ENCODE measurements at regions not wholly inside any gene's neighbourhood (a gene's known extent, or its start where the extent isn't known, plus 50 kb on each side); places are given as distances from the start of the nearest gene placed in this dataset.
"Not testable (repeated sequence)": the region's sequence is repeated elsewhere in the genome, so short reads cannot be mapped to it uniquely, and the experiment has no call there.

GRCh38 chr1:112826217-112826944 is 111.2 kb upstream of the PPM1J start:
- H2AFZ ChIP-seq = no peak overlapping the region
- H3K9me3 ChIP-seq (ENCODE audit: control insufficient read depth, low read length) = no peaks in the 10 kb centered on the region
- TF ChIP-seq, protein P1, sequence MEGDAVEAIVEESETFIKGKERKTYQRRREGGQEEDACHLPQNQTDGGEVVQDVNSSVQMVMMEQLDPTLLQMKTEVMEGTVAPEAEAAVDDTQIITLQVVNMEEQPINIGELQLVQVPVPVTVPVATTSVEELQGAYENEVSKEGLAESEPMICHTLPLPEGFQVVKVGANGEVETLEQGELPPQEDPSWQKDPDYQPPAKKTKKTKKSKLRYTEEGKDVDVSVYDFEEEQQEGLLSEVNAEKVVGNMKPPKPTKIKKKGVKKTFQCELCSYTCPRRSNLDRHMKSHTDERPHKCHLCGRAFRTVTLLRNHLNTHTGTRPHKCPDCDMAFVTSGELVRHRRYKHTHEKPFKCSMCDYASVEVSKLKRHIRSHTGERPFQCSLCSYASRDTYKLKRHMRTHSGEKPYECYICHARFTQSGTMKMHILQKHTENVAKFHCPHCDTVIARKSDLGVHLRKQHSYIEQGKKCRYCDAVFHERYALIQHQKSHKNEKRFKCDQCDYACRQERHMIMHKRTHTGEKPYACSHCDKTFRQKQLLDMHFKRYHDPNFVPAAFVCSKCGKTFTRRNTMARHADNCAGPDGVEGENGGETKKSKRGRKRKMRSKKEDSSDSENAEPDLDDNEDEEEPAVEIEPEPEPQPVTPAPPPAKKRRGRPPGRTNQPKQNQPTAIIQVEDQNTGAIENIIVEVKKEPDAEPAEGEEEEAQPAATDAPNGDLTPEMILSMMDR (IDR thresholded peaks at IDR 0.05) = no peak
- H3K4me3 ChIP-seq (ENCODE audit: low read depth, low read length) = no peak overlapping the region
- no peaks in the 10 kb centered on the region for H3K27me3 ChIP-seq (ENCODE audit: control insufficient read depth, insufficient read depth, low read length)
- H3K4me1 ChIP-seq = no peaks in the 10 kb centered on the region
- no peak overlapping the region for H3K4me2 ChIP-seq (ENCODE audit: low read length)
- no peaks in the 10 kb centered on the region for H3K36me3 ChIP-seq (ENCODE audit: control insufficient read depth, insufficient read depth, low read length)
- H3K27ac ChIP-seq = no peak overlapping the region
- no peaks in the 10 kb centered on the region for H3K79me2 ChIP-seq
- H3K9ac ChIP-seq = no peak overlapping the region

DNA sequence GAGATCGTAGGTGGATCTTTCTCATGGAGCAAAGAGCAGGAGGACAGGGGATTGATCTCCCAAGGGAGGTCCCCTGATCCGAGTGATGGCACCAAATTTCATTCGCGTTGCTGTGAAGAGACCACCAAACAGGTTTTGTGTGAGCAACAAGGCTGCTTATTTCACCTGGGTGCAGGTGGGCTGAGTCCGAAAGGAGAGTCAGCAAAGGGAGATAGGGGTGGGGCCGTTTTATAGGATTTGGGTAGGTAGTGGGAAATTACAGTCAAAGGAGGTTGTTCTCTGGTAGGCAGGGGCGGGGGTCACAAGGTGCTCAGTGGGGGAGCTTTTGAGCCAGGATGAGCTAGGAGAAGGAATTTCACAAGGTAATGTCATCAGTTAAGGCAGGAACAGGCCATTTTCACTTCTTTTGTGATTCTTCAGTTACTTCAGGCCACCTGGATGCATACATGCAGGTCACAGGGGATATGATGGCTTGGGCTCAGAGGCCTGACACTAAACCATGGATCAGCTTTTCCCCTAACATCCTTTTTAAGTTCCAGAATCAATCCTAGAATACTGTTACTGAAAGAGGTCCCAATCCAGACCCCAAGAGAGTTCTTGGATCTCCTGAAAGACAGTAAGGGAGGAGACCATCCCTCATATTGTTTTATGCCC is 110.6 kb upstream of the PPM1J start:
- H3K4me2 ChIP-seq (ENCODE audit: low read length); H3K4me3 ChIP-seq (ENCODE audit: low read depth, low read length); H3K27me3 ChIP-seq (ENCODE audit: control insufficient read depth, insufficient read depth, low read length); H3K27ac ChIP-seq; H2AFZ ChIP-seq; H3K9ac ChIP-seq; H3K36me3 ChIP-seq (ENCODE audit: control insufficient read depth, insufficient read depth, low read length); H3K9me3 ChIP-seq (ENCODE audit: control insufficient read depth, low read length); H3K79me2 ChIP-seq; H3K4me1 ChIP-seq: not testable (repeated sequence)

DNA sequence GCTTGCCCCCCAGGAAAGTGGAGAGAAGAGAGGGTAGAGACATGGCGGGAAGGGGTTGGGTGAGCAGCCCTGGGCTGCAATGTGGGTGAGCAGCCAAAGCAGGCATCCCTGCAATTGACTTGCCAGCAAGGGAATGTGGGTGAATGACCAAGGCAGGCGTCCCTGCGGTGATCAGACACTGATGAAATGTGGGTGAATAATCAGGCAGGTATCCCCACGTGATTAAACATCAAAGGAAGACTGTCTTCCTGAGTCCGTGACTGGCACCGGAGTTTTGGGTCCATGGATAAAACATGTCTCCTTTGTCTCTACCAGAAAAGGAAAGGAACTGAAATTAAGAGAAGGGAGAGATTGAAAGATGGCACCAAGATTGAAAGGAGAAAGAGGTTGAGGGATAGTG is 109.9 kb upstream of the PPM1J start:
- not testable (repeated sequence) for H3K4me1 ChIP-seq; H3K27me3 ChIP-seq (ENCODE audit: control insufficient read depth, insufficient read depth, low read length); H3K79me2 ChIP-seq; H3K4me2 ChIP-seq (ENCODE audit: low read length); H2AFZ ChIP-seq; H3K9me3 ChIP-seq (ENCODE audit: control insufficient read depth, low read length); H3K4me3 ChIP-seq (ENCODE audit: low read depth, low read length); H3K36me3 ChIP-seq (ENCODE audit: control insufficient read depth, insufficient read depth, low read length); H3K9ac ChIP-seq; H3K27ac ChIP-seq

DNA sequence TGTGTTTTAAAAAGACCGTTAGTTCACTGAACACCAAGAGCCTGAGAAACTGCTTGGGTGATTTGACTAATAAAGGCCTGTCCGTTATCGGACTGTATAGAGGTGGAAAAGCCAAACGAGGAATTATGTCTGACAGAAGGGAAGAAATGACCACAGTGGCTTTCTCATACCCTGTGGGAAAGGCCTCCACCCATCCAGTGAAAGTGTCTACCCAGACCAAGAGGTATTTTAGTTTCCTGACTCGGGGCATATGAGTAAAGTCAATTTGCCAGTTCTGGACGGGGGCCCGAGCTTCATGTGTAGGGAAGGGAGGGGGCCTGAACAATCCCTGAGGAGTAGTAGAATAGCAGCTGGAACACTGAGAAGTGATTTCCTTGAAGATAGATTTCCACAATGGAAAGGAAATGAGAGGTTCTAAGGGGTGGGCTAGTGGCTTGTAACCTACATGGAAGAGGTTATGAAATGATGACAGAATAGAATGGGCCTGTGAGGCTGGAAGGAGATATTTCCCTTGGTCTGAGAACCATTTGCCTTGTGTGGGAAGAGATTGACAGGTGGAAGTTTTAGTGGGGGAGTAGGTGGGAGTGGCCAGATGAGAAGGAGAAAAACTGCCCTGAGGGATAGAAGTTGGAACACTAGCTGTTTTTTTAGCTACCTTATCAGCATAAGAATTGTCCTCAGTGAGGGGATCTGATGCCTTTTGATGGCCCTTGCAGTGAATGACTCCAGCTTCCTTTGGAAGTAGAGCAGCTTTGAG is 106.4 kb upstream of the PPM1J start:
- not testable (repeated sequence) for H3K79me2 ChIP-seq; H3K9ac ChIP-seq; H3K4me2 ChIP-seq (ENCODE audit: low read length); H2AFZ ChIP-seq; H3K27me3 ChIP-seq (ENCODE audit: control insufficient read depth, insufficient read depth, low read length); H3K4me3 ChIP-seq (ENCODE audit: low read depth, low read length); H3K9me3 ChIP-seq (ENCODE audit: control insufficient read depth, low read length); H3K4me1 ChIP-seq; H3K36me3 ChIP-seq (ENCODE audit: control insufficient read depth, insufficient read depth, low read length); H3K27ac ChIP-seq

DNA sequence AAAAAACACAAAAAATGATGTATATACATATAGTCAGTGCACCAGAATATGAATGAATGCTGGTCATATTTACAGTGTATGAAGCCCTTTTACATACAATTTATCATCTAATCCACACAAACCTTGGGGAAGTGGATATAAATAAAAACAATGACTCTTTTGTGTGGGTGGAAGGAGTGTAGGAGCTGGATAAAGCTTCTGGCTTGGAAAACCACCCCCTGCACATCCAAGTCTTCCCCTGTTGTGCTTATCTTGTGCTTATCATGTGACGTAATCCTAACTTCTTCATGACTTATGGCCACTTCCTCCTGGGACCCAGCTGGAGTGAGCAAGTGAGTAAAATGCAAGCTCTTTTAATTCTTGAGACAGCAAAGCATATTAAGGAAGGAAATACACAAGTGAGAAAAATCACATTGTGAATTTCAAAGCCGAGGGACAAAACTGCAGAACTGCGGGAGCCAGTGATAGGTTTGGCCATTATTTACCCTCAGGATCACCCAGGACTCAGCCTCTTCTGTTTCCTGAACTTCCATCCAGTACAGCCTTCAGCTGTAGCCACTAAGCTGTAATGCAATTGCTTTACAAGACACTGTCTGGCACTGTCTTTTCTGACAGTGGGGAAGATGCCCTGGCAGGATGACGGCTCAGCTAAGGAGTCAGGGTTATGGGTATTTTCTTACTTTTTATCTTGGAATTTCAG is 104.0 kb upstream of the PPM1J start:
- H3K27me3 ChIP-seq (ENCODE audit: control insufficient read depth, insufficient read depth, low read length) = no peaks in the 10 kb centered on the region
- TF ChIP-seq, protein P1 (IDR thresholded peaks at IDR 0.05) = no peak
- no peaks in the 10 kb centered on the region for H3K9me3 ChIP-seq (ENCODE audit: control insufficient read depth, low read length)
- no peak overlapping the region for H3K9ac ChIP-seq
- H3K36me3 ChIP-seq (ENCODE audit: control insufficient read depth, insufficient read depth, low read length) = no peaks in the 10 kb centered on the region
- no peak overlapping the region for H2AFZ ChIP-seq
- no peak overlapping the region for H3K27ac ChIP-seq
- no peak overlapping the region for H3K4me3 ChIP-seq (ENCODE audit: low read depth, low read length)
- H3K4me2 ChIP-seq (ENCODE audit: low read length) = no peak overlapping the region
- no peaks in the 10 kb centered on the region for H3K4me1 ChIP-seq
- H3K79me2 ChIP-seq = no peaks in the 10 kb centered on the region

Measured in parathyroid adenoma (tissue), 2 donors.